AG04450 (cell line): ENCODE measurements at regions not wholly inside any gene's neighbourhood (a gene's known extent, or its start where the extent isn't known, plus 50 kb on each side); places are given as distances from the start of the nearest gene placed in this dataset.

ENCODE experiments used
- CTCF ChIA-PET: fragments of 300-600, 350-600 bp; formaldehyde crosslinking; extraction: SDS; loops from one replicate; lab custom pipeline; 2022; ENCODE audit warnings: antibody characterized with exemption, inconsistent platforms; lab: Charles Lee
- POLR2A ChIA-PET: fragments of 350-600 bp; formaldehyde crosslinking; extraction: SDS; loops from one replicate; lab custom pipeline; 2021; ENCODE audit warnings: antibody characterized with exemption, inconsistent platforms; lab: Yijun Ruan, JAX
- DNase-seq: peaks from one replicate; pipeline ENCODE4 v3.0.0-alpha.2; 2011; ENCODE audit warnings: low read depth, low spot score
- H3K27ac ChIP-seq: one replicate; pipeline ENCODE4 v1.5.1; 2012; ENCODE audit warnings: low read depth, low read length, control low read depth
- H3K27me3 ChIP-seq: one replicate; pipeline ENCODE4 v1.6.0; 2012; ENCODE audit warnings: low read length; ENCODE audit not compliant: control insufficient read depth, insufficient read depth
- H3K4me3 ChIP-seq: 2 replicates; pipeline ENCODE4 v1.5.1; 2011; ENCODE audit warnings: mild to moderate bottlenecking, low read depth, low read length, control low read depth
- H3K9me3 ChIP-seq: 2 replicates; pipeline ENCODE4 v1.5.1; 2012; ENCODE audit warnings: low read length; ENCODE audit not compliant: control insufficient read depth, insufficient read depth
- TF ChIP-seq, protein P1 (sequence below): IDR thresholded peaks from 2 replicates; pipeline ENCODE4 v1.5.1; 2011; ENCODE audit warnings: low read depth, low read length, control low read depth, inconsistent platforms

- DNase-seq = no peak
- CTCF ChIA-PET = no interaction called here
- TF ChIP-seq, protein P1, sequence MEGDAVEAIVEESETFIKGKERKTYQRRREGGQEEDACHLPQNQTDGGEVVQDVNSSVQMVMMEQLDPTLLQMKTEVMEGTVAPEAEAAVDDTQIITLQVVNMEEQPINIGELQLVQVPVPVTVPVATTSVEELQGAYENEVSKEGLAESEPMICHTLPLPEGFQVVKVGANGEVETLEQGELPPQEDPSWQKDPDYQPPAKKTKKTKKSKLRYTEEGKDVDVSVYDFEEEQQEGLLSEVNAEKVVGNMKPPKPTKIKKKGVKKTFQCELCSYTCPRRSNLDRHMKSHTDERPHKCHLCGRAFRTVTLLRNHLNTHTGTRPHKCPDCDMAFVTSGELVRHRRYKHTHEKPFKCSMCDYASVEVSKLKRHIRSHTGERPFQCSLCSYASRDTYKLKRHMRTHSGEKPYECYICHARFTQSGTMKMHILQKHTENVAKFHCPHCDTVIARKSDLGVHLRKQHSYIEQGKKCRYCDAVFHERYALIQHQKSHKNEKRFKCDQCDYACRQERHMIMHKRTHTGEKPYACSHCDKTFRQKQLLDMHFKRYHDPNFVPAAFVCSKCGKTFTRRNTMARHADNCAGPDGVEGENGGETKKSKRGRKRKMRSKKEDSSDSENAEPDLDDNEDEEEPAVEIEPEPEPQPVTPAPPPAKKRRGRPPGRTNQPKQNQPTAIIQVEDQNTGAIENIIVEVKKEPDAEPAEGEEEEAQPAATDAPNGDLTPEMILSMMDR = no peak
- no peak overlapping the region for H3K27ac ChIP-seq
- no peaks in the 10 kb centered on the region for H3K27me3 ChIP-seq
- H3K9me3 ChIP-seq = peaks cover 7% of the 10 kb centered on the region; the same call in 1 of the 2 replicates
- POLR2A ChIA-PET = no interaction called here
- H3K4me3 ChIP-seq = no peak overlapping the region
Measured at GRCh38 chr10:65779985-65780384, 1145.9 kb upstream of the LRRTM3 start.

GRCh38 chr10:65786279-65786678 is 1139.6 kb upstream of the LRRTM3 start:
- TF ChIP-seq, protein P1 = no peak
- Histone ChIP-seq H3K27me3 (no peaks in the 10 kb centered on the region), H3K9me3 (no peaks in the 10 kb centered on the region), H3K27ac (no peak overlapping the region), H3K4me3 (no peak overlapping the region)
- ChIA-PET CTCF (no interaction called here), POLR2A (no interaction called here)
- DNase-seq = no peak

- POLR2A ChIA-PET = no interaction called here
- TF ChIP-seq, protein P1 = no peak
- no peak for DNase-seq
- no peak overlapping the region for H3K27ac ChIP-seq
- CTCF ChIA-PET = no interaction called here
- no peaks in the 10 kb centered on the region for H3K27me3 ChIP-seq
- H3K9me3 ChIP-seq = no peaks in the 10 kb centered on the region
- no peak overlapping the region for H3K4me3 ChIP-seq
Measured at GRCh38 chr10:65787571-65787970, 1138.3 kb upstream of the LRRTM3 start.

GRCh38 chr10:65788271-65788670 is 1137.6 kb upstream of the LRRTM3 start:
- no peak for DNase-seq
- ChIA-PET POLR2A (no interaction called here), CTCF (no interaction called here)
- TF ChIP-seq, protein P1 = no peak
- no peak overlapping the region for H3K4me3 ChIP-seq
- H3K9me3 ChIP-seq = no peaks in the 10 kb centered on the region
- no peak overlapping the region for H3K27ac ChIP-seq
- no peaks in the 10 kb centered on the region for H3K27me3 ChIP-seq

DNA sequence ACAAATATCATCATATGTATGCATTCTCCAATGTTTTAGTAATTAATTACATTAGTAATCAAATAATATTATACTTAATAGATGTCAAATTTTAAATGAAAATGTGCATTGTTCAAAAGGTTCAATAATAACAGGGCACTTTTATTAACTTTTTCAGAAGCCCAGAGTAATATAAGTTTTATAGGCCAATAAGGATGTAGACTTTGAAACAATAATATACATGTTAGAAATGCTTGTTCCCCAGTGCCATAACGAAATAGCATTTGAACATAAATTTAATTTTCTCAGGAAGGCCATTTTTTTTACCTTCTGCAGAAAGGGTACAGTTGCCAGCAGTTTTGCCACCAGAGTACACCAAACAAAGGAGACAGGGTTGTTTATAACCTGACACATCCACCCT is 1133.9 kb upstream of the LRRTM3 start:
- DNase-seq = no peak
- Histone ChIP-seq H3K27ac (no peak overlapping the region), H3K9me3 (no peaks in the 10 kb centered on the region; the same call in 1 of the 2 replicates), H3K27me3 (no peaks in the 10 kb centered on the region), H3K4me3 (no peak overlapping the region)
- CTCF ChIA-PET = no interaction called here
- TF ChIP-seq, protein P1 = no peak
- POLR2A ChIA-PET = no interaction called here
